ENCODE measurements at regions not wholly inside any gene's neighbourhood (a gene's known extent, or its start where the extent isn't known, plus 50 kb on each side); places are given as distances from the start of the nearest gene placed in this dataset.

DNA sequence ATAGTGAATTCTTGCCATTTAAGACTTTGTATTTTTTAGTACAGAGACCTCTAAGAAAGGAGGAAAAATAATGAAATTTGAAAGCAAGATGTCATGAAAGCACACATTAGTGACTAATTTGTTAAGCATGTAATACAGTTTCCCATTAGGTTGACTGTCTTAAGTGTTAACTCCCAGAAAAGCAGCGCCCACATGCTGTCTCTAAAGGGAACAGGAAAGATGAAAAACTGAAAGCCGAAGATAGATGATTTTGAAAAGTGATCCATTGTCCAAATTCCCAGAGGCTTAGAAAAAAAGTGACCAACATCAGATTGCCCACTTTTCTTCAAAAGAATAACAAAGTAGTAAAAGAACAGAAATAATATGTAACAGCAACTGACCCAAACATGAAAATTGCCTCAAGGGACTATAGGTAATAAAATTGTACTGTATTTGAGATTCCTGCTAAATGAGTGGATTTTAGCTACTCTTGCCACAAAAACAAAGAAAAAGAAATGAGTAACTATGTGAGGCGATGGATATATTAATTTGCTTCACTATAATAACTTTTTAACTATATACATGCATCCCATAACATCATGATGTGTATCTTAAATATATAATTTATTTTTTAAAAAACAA is 83.2 kb upstream of the OGFRL1 start:
- no peak for TF ChIP-seq POLR2A (IDR thresholded peaks at IDR 0.05)
- no peak for TF ChIP-seq CTCF (IDR thresholded peaks at IDR 0.05 in 8 of 11, conservative IDR thresholded peaks at IDR 0.05 in 3 of 11)
- TF ChIP-seq POLR2AphosphoS5 (IDR thresholded peaks at IDR 0.05) = no peak
